Endothelial cell (in vitro differentiated cells): ENCODE measurements at regions not wholly inside any gene's neighbourhood (a gene's known extent, or its start where the extent isn't known, plus 50 kb on each side); places are given as distances from the start of the nearest gene placed in this dataset.

Experiments
- DNase-seq: peaks from one replicate; pipeline ENCODE4 v3.0.0; 2021; ENCODE audit warnings: low spot score
- H3K27ac Mint-ChIP-seq: one replicate; pipeline ENCODE4 v1.8.0; 2021; ENCODE audit warnings: mixed read lengths, inconsistent platforms; ENCODE audit not compliant: unreplicated experiment
- H3K27me3 Mint-ChIP-seq: one replicate; pipeline ENCODE4 v1.8.0; 2021; ENCODE audit warnings: mild to moderate bottlenecking, moderate library complexity, mixed read lengths, inconsistent platforms; ENCODE audit not compliant: unreplicated experiment
- H3K36me3 Mint-ChIP-seq: one replicate; pipeline ENCODE4 v1.8.0; 2021; ENCODE audit warnings: mild to moderate bottlenecking, low read depth, mixed read lengths, inconsistent platforms; ENCODE audit not compliant: unreplicated experiment
- H3K4me1 Mint-ChIP-seq: one replicate; pipeline ENCODE4 v1.8.0; 2021; ENCODE audit warnings: mild to moderate bottlenecking, mixed read lengths, inconsistent platforms; ENCODE audit not compliant: unreplicated experiment
- H3K4me3 Mint-ChIP-seq: one replicate; pipeline ENCODE4 v1.8.0; 2021; ENCODE audit warnings: mild to moderate bottlenecking, mixed read lengths, inconsistent platforms; ENCODE audit not compliant: unreplicated experiment
- H3K9me3 Mint-ChIP-seq: one replicate; pipeline ENCODE4 v1.8.0; 2021; ENCODE audit warnings: mixed read lengths, inconsistent platforms; ENCODE audit not compliant: unreplicated experiment
- TF ChIP-seq, protein P1 (sequence below): fragments of 200-600 bp; sonication (generic); IDR thresholded peaks from one replicate; pipeline ENCODE4 v1.5.0; 2021; ENCODE audit warnings: antibody characterized with exemption; ENCODE audit not compliant: unreplicated experiment

DNA sequence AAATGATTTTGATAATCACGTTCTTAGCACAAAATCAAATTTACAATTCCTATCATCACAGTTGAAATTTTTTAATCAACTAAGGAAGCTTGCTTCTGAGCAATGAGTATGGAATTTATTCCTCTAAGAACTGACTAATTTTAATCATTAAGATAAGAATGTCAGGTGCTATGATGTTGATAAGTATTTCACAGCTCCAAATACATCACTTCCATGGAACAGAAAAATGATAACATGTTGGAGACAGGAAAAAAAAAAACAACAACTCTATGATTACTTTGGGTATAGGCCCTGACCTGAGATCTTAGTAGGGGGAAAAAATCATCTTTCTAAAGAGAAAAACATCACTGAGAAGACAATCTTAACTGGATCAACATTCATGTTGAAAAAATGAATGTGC lies 89.4 kb upstream of the BMP2 start:
- TF ChIP-seq, protein P1, sequence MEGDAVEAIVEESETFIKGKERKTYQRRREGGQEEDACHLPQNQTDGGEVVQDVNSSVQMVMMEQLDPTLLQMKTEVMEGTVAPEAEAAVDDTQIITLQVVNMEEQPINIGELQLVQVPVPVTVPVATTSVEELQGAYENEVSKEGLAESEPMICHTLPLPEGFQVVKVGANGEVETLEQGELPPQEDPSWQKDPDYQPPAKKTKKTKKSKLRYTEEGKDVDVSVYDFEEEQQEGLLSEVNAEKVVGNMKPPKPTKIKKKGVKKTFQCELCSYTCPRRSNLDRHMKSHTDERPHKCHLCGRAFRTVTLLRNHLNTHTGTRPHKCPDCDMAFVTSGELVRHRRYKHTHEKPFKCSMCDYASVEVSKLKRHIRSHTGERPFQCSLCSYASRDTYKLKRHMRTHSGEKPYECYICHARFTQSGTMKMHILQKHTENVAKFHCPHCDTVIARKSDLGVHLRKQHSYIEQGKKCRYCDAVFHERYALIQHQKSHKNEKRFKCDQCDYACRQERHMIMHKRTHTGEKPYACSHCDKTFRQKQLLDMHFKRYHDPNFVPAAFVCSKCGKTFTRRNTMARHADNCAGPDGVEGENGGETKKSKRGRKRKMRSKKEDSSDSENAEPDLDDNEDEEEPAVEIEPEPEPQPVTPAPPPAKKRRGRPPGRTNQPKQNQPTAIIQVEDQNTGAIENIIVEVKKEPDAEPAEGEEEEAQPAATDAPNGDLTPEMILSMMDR = no peak
- Mint-ChIP-seq H3K27ac (no peak overlapping the region), H3K4me3 (no peak overlapping the region), H3K9me3 (no peaks in the 10 kb centered on the region), H3K4me1 (no peaks in the 10 kb centered on the region), H3K36me3 (no peaks in the 10 kb centered on the region), H3K27me3 (peaks cover 3% of the 10 kb centered on the region)
- no peak for DNase-seq

DNA sequence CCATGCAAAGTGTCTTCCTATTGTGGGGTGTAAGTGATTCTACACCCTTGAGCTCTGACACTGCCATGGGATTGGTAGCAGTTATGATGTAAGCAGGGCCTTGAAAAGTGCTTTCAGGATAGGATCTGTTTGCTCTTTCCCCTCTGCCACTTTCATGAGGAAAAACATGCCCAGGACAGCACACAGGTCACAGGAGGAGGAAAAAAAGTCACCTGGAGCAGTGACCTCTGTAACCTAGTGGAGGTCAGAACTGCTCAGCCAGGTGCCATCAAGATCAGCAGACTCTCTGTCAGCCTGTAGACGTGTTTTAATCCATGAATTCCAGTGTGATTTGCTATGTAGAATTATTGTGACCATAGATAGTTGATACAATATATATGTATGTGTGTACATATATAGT lies 92.7 kb upstream of the BMP2 start:
- H3K27ac Mint-ChIP-seq = no peak overlapping the region
- TF ChIP-seq, protein P1 = no peak
- no peak for DNase-seq
- peaks cover 1% of the 10 kb centered on the region for H3K27me3 Mint-ChIP-seq
- no peaks in the 10 kb centered on the region for H3K9me3 Mint-ChIP-seq
- no peaks in the 10 kb centered on the region for H3K4me1 Mint-ChIP-seq
- H3K4me3 Mint-ChIP-seq = no peak overlapping the region
- no peaks in the 10 kb centered on the region for H3K36me3 Mint-ChIP-seq

DNA sequence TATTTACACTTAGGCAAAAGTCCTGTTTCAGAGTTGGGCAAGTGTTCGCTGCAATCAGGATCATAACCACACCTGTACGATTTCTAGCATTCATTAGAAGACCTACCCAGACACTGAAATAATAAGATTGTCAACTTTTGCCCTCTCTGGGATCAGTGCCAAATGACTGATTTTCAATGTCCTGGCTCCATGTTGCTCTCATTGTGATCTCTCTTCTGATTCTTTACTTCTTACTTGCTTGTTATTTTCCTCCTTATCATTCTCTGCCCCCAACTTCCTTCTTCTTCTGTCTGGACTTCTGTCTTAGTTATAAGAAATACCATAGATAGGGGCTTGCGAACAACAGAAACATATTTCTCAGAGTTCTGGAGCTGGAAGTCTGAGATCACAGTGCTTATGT lies 94.4 kb upstream of the BMP2 start:
- no peak overlapping the region for H3K27ac Mint-ChIP-seq
- DNase-seq = no peak

DNA sequence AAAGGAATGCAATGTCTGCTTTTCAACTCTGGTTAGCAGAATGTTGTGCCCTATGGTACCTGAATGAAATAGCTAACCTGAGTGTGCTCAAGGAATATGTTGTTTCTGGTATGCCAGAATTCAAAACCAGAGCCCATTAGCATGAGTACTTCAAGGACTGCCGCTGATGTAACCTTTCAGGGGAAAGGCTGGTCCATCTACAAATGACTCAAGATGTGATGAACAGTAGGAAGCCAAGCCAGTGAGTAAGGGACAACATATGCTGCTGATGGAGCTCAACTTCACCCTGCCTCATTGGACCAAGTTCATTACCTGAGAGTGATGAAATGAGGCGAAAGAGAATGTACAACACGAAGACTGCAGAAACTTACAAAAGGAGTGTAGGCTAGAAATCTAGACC lies 95.7 kb upstream of the BMP2 start:
- H3K27ac Mint-ChIP-seq = no peak overlapping the region
- H3K9me3 Mint-ChIP-seq = no peaks in the 10 kb centered on the region
- TF ChIP-seq, protein P1 = no peak
- H3K36me3 Mint-ChIP-seq = no peaks in the 10 kb centered on the region
- peaks cover 2% of the 10 kb centered on the region for H3K27me3 Mint-ChIP-seq
- no peaks in the 10 kb centered on the region for H3K4me1 Mint-ChIP-seq
- H3K4me3 Mint-ChIP-seq = no peak overlapping the region
- DNase-seq = no peak

More for the DNA sequence above, 94.4 kb upstream of the BMP2 start:
- H3K9me3 Mint-ChIP-seq = no peaks in the 10 kb centered on the region
- H3K4me3 Mint-ChIP-seq = no peak overlapping the region
- no peaks in the 10 kb centered on the region for H3K36me3 Mint-ChIP-seq
- TF ChIP-seq, protein P1 = no peak
- H3K4me1 Mint-ChIP-seq = no peaks in the 10 kb centered on the region
- H3K27me3 Mint-ChIP-seq = peaks cover 2% of the 10 kb centered on the region

DNA sequence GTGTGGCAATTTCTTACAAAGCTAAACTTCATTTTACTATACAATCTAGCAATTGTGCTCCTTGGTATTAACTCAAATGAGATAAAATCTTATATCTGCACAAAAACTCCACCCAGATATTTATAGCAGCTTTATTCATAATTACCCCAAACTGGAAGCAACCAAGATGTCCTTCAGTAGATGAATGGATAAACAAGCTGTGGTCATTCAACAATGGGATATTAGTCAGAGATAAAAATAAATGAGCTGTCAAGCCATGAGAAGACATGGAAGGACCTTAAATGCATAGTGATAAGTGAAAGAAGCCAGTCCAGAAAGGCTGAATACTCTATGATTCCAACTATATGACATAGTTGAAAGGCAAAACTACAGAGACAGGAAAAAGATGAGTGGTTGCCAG lies 98.9 kb upstream of the BMP2 start:
- Mint-ChIP-seq H3K27ac (no peak overlapping the region), H3K36me3 (no peaks in the 10 kb centered on the region), H3K4me3 (no peak overlapping the region), H3K4me1 (no peaks in the 10 kb centered on the region), H3K9me3 (no peaks in the 10 kb centered on the region), H3K27me3 (peaks cover 2% of the 10 kb centered on the region)
- TF ChIP-seq, protein P1 = no peak
- DNase-seq = no peak
